Nephron progenitor cell (in vitro differentiated cells): ENCODE measurements at regions not wholly inside any gene's neighbourhood (a gene's known extent, or its start where the extent isn't known, plus 50 kb on each side); places are given as distances from the start of the nearest gene placed in this dataset.
"Not testable (repeated sequence)": the region's sequence is repeated elsewhere in the genome, so short reads cannot be mapped to it uniquely, and the experiment has no call there.

Experiments
- DNase-seq: peaks from one replicate; pipeline ENCODE4 v3.0.0; 2021
- H3K27ac Mint-ChIP-seq: 2 replicates; pipeline ENCODE4 v1.8.0; 2021; ENCODE audit warnings: mild to moderate bottlenecking, moderate library complexity, mixed read lengths
- H3K27me3 Mint-ChIP-seq: 2 replicates; pipeline ENCODE4 v1.8.0; 2021; ENCODE audit warnings: mild to moderate bottlenecking, low read depth, mixed read lengths; ENCODE audit not compliant: poor library complexity
- H3K36me3 Mint-ChIP-seq: 2 replicates; pipeline ENCODE4 v1.8.0; 2021; ENCODE audit warnings: low read depth, mixed read lengths
- H3K4me1 Mint-ChIP-seq: 2 replicates; pipeline ENCODE4 v1.8.0; 2021; ENCODE audit warnings: mixed read lengths
- H3K4me3 Mint-ChIP-seq: 2 replicates; pipeline ENCODE4 v1.8.0; 2021; ENCODE audit warnings: mild to moderate bottlenecking, moderate library complexity, mixed read lengths
- H3K9me3 Mint-ChIP-seq: 2 replicates; pipeline ENCODE4 v1.8.0; 2021; ENCODE audit warnings: mild to moderate bottlenecking, moderate library complexity, mixed read lengths
- CTCF ChIP-seq: fragments of 200-600 bp; sonication (generic); IDR thresholded peaks from 2 replicates; pipeline ENCODE4 v1.5.0; 2021; ENCODE audit warnings: antibody characterized with exemption

- no peaks in the 10 kb centered on the region for H3K27me3 Mint-ChIP-seq
- H3K4me1 Mint-ChIP-seq: no peaks in the 10 kb centered on the region
- H3K36me3 Mint-ChIP-seq: no peaks in the 10 kb centered on the region
- TF ChIP-seq CTCF: no peak
- H3K4me3 Mint-ChIP-seq: no peak overlapping the region
- H3K27ac Mint-ChIP-seq: no peak overlapping the region
- no peak for DNase-seq
- H3K9me3 Mint-ChIP-seq: no peaks in the 10 kb centered on the region
These were observed 943.5 kb downstream of the TRIB2 start for GRCh38 chr2:13660231-13660630.

- Mint-ChIP-seq H3K9me3 (no peaks in the 10 kb centered on the region), H3K27ac (no peak overlapping the region), H3K4me3 (no peak overlapping the region), H3K27me3 (no peaks in the 10 kb centered on the region), H3K36me3 (no peaks in the 10 kb centered on the region), H3K4me1 (no peaks in the 10 kb centered on the region)
- no peak for TF ChIP-seq CTCF
- no peak for DNase-seq
These were observed 945.3 kb downstream of the TRIB2 start for GRCh38 chr2:13662055-13662454.

- no peaks in the 10 kb centered on the region for H3K27me3 Mint-ChIP-seq
- H3K4me1 Mint-ChIP-seq: no peaks in the 10 kb centered on the region
- no peaks in the 10 kb centered on the region for H3K36me3 Mint-ChIP-seq
- no peak for TF ChIP-seq CTCF
- H3K4me3 Mint-ChIP-seq: no peak overlapping the region
- H3K9me3 Mint-ChIP-seq: no peaks in the 10 kb centered on the region
- no peak overlapping the region for H3K27ac Mint-ChIP-seq
- DNase-seq: no peak
These were observed 950.1 kb downstream of the TRIB2 start for GRCh38 chr2:13666582-13667414.

GRCh38 chr2:13667415-13667757 lies 950.6 kb downstream of the TRIB2 start:
- no peaks in the 10 kb centered on the region for H3K4me1 Mint-ChIP-seq
- no peaks in the 10 kb centered on the region for H3K27me3 Mint-ChIP-seq
- H3K4me3 Mint-ChIP-seq: no peak overlapping the region
- H3K36me3 Mint-ChIP-seq: no peaks in the 10 kb centered on the region
- TF ChIP-seq CTCF: no peak
- no peaks in the 10 kb centered on the region for H3K9me3 Mint-ChIP-seq
- DNase-seq: no peak
- no peak overlapping the region for H3K27ac Mint-ChIP-seq

- no peak overlapping the region for H3K27ac Mint-ChIP-seq
These were observed 952.9 kb downstream of the TRIB2 start for GRCh38 chr2:13669607-13670006.

GRCh38 chr2:13673821-13674220 lies 957.1 kb downstream of the TRIB2 start:
- not testable (repeated sequence) for DNase-seq, H3K36me3 Mint-ChIP-seq, H3K4me3 Mint-ChIP-seq, H3K27me3 Mint-ChIP-seq, H3K27ac Mint-ChIP-seq, H3K9me3 Mint-ChIP-seq
- peaks cover 12% of the 10 kb centered on the region for H3K4me1 Mint-ChIP-seq

More at GRCh38 chr2:13669607-13670006, 952.9 kb downstream of the TRIB2 start:
- TF ChIP-seq CTCF: no peak
- Mint-ChIP-seq H3K4me1 (no peaks in the 10 kb centered on the region), H3K27me3 (no peaks in the 10 kb centered on the region), H3K36me3 (no peaks in the 10 kb centered on the region), H3K4me3 (no peak overlapping the region), H3K9me3 (no peaks in the 10 kb centered on the region)
- no peak for DNase-seq
